IMR-90 (cell line): ENCODE measurements at regions not wholly inside any gene's neighbourhood (a gene's known extent, or its start where the extent isn't known, plus 50 kb on each side); places are given as distances from the start of the nearest gene placed in this dataset.

Experiments
- ATAC-seq: fragments of 200-7000 bp; cut with Tn5 transposase; 2 replicates; pipeline ENCODE4 v1.9.1; 2020; ENCODE audit warnings: low read depth, mild to moderate bottlenecking, moderate library complexity
- BruUV-seq: library from RNA; stranded (reverse); fragments of 400-500 nt; replicated peaks from 2 replicates; lab custom pipeline; 2021; lab: Mats Ljungman, UMichigan
- CTCF ChIA-PET: fragments of 300-600 bp; formaldehyde crosslinking; extraction: SDS; loops from one replicate; lab custom pipeline; 2021; ENCODE audit warnings: antibody characterized with exemption; lab: Yijun Ruan, JAX
- POLR2A ChIA-PET: fragments of 300-600 bp; sonication (Branson Sonifier 250); formaldehyde crosslinking; loops from one replicate; lab custom pipeline; 2022; ENCODE audit warnings: antibody characterized with exemption; ENCODE audit not compliant: unreplicated experiment; lab: Charles Lee
- DNase-seq: peaks from one replicate; pipeline ENCODE4 v3.0.0; 2013
- H2AFZ ChIP-seq: replicated peaks from 2 replicates; pipeline ENCODE3; 2013; ENCODE audit warnings: low read length, mild to moderate bottlenecking; ENCODE audit not compliant: poor library complexity
- H2AK5ac ChIP-seq: 2 replicates; pipeline ENCODE4 v1.6.1; 2013; ENCODE audit warnings: low read depth, low read length, inconsistent platforms
- H2AK9ac ChIP-seq: replicated peaks from 2 replicates; pipeline ENCODE3; 2013; ENCODE audit warnings: mild to moderate bottlenecking, low read depth, low read length, moderate library complexity; ENCODE audit not compliant: poor library complexity
- H2BK120ac ChIP-seq: 2 replicates; pipeline ENCODE4 v1.6.1; 2013; ENCODE audit warnings: low read depth, low read length, inconsistent platforms
- H2BK15ac ChIP-seq: 3 replicates; pipeline ENCODE4 v1.6.1; 2013; ENCODE audit warnings: low read depth, low read length, inconsistent platforms
- H2BK20ac ChIP-seq: 2 replicates; pipeline ENCODE4 v1.6.1; 2013; ENCODE audit warnings: low read depth, mild to moderate bottlenecking, inconsistent platforms, low read length, moderate library complexity
- H2BK5ac ChIP-seq: 2 replicates; pipeline ENCODE4 v1.6.1; 2013; ENCODE audit warnings: mild to moderate bottlenecking, low read depth, low read length, inconsistent platforms; ENCODE audit not compliant: poor library complexity, severe bottlenecking
- H3K14ac ChIP-seq: replicated peaks from 2 replicates; pipeline ENCODE4 v1.6.1; 2013; ENCODE audit warnings: low read depth, low read length, inconsistent platforms
- H3K18ac ChIP-seq: 2 replicates; pipeline ENCODE4 v1.6.1; 2013; ENCODE audit warnings: low read depth, low read length, control low read depth
- H3K23ac ChIP-seq: 2 replicates; pipeline ENCODE4 v1.6.1; 2013; ENCODE audit warnings: low read depth, low read length, inconsistent platforms
- H3K27ac ChIP-seq: 2 replicates; pipeline ENCODE4 v1.5.1; 2013; ENCODE audit warnings: mild to moderate bottlenecking, control low read depth, low read length; ENCODE audit not compliant: insufficient read depth
- H3K27me3 ChIP-seq: 2 replicates; pipeline ENCODE4 v1.6.1; 2013; ENCODE audit warnings: low read length; ENCODE audit not compliant: control insufficient read depth, insufficient read depth
- H3K36me3 ChIP-seq: 2 replicates; pipeline ENCODE4 v1.6.1; 2013; ENCODE audit warnings: low read length, mixed read lengths; ENCODE audit not compliant: control insufficient read depth, insufficient read depth
- H3K4ac ChIP-seq: 2 replicates; pipeline ENCODE4 v1.6.1; 2013; ENCODE audit warnings: low read depth, low read length, inconsistent platforms
- H3K4me1 ChIP-seq: 2 replicates; pipeline ENCODE4 v1.6.1; 2013; ENCODE audit warnings: low read length, mixed read lengths; ENCODE audit not compliant: control insufficient read depth, insufficient read depth
- H3K4me2 ChIP-seq: 2 replicates; pipeline ENCODE4 v1.6.1; 2013; ENCODE audit warnings: low read depth, mild to moderate bottlenecking, control low read depth, low read length, moderate library complexity
- H3K4me3 ChIP-seq: 2 replicates; pipeline ENCODE4 v1.5.1; 2013; ENCODE audit warnings: low read depth, mild to moderate bottlenecking, control low read depth, low read length, moderate library complexity; ENCODE audit not compliant: insufficient read depth
- H3K56ac ChIP-seq: 2 replicates; pipeline ENCODE4 v1.6.1; 2013; ENCODE audit warnings: low read length, inconsistent platforms; ENCODE audit not compliant: insufficient read depth; ENCODE audit errors: extremely low read depth
- H3K79me1 ChIP-seq, 2 experiments: 2 replicates each; pipeline ENCODE4 v1.6.1; 2013; ENCODE audit warnings: low read length in 2 of 2, inconsistent platforms in 1 of 2, low read depth in 1 of 2
- H3K9ac ChIP-seq: 2 replicates; pipeline ENCODE4 v1.6.1; 2013; ENCODE audit warnings: low read depth, low read length, control low read depth
- H3K9me1 ChIP-seq: 2 replicates; pipeline ENCODE4 v1.6.1; 2013; ENCODE audit warnings: low read length, inconsistent platforms; ENCODE audit not compliant: insufficient read depth
- H3K9me3 ChIP-seq: 2 replicates; pipeline ENCODE4 v1.6.1; 2013; ENCODE audit warnings: low read length; ENCODE audit not compliant: control insufficient read depth, insufficient read depth
- H4K20me1 ChIP-seq: 2 replicates; pipeline ENCODE4 v1.6.1; 2013; ENCODE audit warnings: low read length, inconsistent platforms; ENCODE audit not compliant: insufficient read depth
- H4K5ac ChIP-seq: 2 replicates; pipeline ENCODE4 v1.6.1; 2013; ENCODE audit warnings: mild to moderate bottlenecking, low read depth, low read length, control low read depth
- H4K8ac ChIP-seq, 2 experiments: 2 replicates each; pipeline ENCODE4 v1.6.1; 2013; ENCODE audit warnings: low read depth in 2 of 2, low read length in 2 of 2, control low read depth in 1 of 2, inconsistent platforms in 1 of 2
- H4K91ac ChIP-seq: 2 replicates; pipeline ENCODE4 v1.6.1; 2013; ENCODE audit warnings: low read depth, low read length, inconsistent platforms; ENCODE audit not compliant: insufficient read depth
- BHLHE40 ChIP-seq: fragments of 150-350 bp; IDR thresholded peaks from 2 replicates; pipeline ENCODE4 v1.6.1; 2016; ENCODE audit warnings: mild to moderate bottlenecking, low read depth, low read length
- CHD1 ChIP-seq: IDR thresholded peaks from 2 replicates; pipeline ENCODE4 v1.6.1; 2012; ENCODE audit warnings: low read depth, low read length, improper control_type of control experiment
- MAFK ChIP-seq: IDR thresholded peaks from 2 replicates; pipeline ENCODE4 v1.6.1; 2012; ENCODE audit warnings: low read depth, low read length, improper control_type of control experiment
- MAZ ChIP-seq: IDR thresholded peaks from 2 replicates; pipeline ENCODE4 v1.6.1; 2012; ENCODE audit warnings: low read depth, mild to moderate bottlenecking, low read length, improper control_type of control experiment, moderate library complexity, borderline replicate concordance
- MXI1 ChIP-seq: IDR thresholded peaks from 2 replicates; pipeline ENCODE4 v1.6.1; 2012; ENCODE audit warnings: low read depth, mild to moderate bottlenecking, low read length, moderate library complexity, borderline replicate concordance
- NFE2L2 ChIP-seq: fragments of 150-350 bp; IDR thresholded peaks from 2 replicates; pipeline ENCODE4 v1.6.1; 2016; ENCODE audit warnings: low read depth, mild to moderate bottlenecking, low read length
- RAD21 ChIP-seq: IDR thresholded peaks from 2 replicates; pipeline ENCODE4 v1.6.1; 2012; ENCODE audit warnings: low read length, improper control_type of control experiment
- RCOR1 ChIP-seq: IDR thresholded peaks from 2 replicates; pipeline ENCODE4 v1.6.1; 2012; ENCODE audit warnings: mild to moderate bottlenecking, low read length, improper control_type of control experiment; ENCODE audit not compliant: insufficient replicate concordance
- RFX5 ChIP-seq: IDR thresholded peaks from 2 replicates; pipeline ENCODE4 v1.8.0; 2012; ENCODE audit warnings: low read depth, mild to moderate bottlenecking, low read length, moderate library complexity
- SMC3 ChIP-seq: fragments of 150-350 bp; IDR thresholded peaks from 2 replicates; pipeline ENCODE4 v1.6.1; 2016; ENCODE audit warnings: low read depth, mild to moderate bottlenecking, antibody characterized with exemption, low read length, moderate library complexity
- WGBS, 2 experiments: methylation state at CpG; one replicate each; pipeline versions ENCODE4 v1.1.5 to v1.1.7; 2013; ENCODE audit warnings: missing lambda C conversion rate in 2 of 2; ENCODE audit not compliant: insufficient read length in 1 of 2; ENCODE audit errors: extremely low coverage in 2 of 2; 5-methylcytosine and 5-hydroxymethylcytosine counted together
- dilution Hi-C: fragments of 300-500 bp; cut with HindIII; formaldehyde crosslinking; loops from one replicate; pipeline ENCODE4 v1.14.3; 2018; ENCODE audit warnings: low sequenced_read_pairs; ENCODE audit not compliant: unreplicated experiment
- in situ Hi-C: fragments of 300-500 bp; cut with MboI; formaldehyde crosslinking; loops from 3 replicates; pipeline ENCODE4 v1.14.3; 2019; ENCODE audit warnings: low sequenced_read_pairs, inconsistent platforms, mixed read lengths
- intact Hi-C: fragments of 100-400 bp; cut with micrococcal nuclease; formaldehyde crosslinking; loops from 2 replicates; pipeline ENCODE4 v1.10.0; 2022
- TF ChIP-seq, protein P1 (sequence below): fragments of 150-350 bp; IDR thresholded peaks from 2 replicates; pipeline ENCODE4 v1.6.1; 2017; ENCODE audit warnings: mild to moderate bottlenecking, antibody characterized with exemption, low read length, low read depth
- TF ChIP-seq, protein P2 (sequence below): conservative IDR thresholded peaks from 2 replicates; pipeline ENCODE4 v1.5.1; 2012; ENCODE audit warnings: mild to moderate bottlenecking, low read depth, low read length, improper control_type of control experiment

DNA sequence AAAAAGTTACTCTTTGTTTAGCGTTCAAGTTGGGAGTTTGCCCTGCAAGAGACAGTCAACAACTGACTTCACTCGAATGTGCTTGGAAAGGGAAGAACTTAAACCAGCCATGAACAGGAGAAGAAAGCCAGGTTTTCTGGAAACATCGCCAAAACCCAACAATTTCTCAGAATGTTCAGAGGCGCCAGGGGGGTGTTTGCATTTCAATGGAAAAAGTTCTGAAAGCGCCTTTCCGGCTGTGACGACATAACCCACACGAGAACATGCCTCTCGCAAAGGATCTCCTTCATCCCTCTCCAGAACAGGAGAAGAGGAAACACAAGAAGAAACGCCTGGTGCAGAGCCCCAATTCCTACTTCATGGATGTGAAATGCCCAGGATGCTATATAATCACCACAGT lies 78.1 kb upstream of the ADGRA3 start:
- Histone ChIP-seq H3K27me3 (no peaks in the 10 kb centered on the region), H3K27ac (no peak overlapping the region), H3K23ac (no peak overlapping the region), H3K56ac (no peak overlapping the region), H3K14ac (no peak overlapping the region), H2AK5ac (no peak overlapping the region), H3K4me1 (no peaks in the 10 kb centered on the region), H2AFZ (no peak overlapping the region), H4K5ac (no peak overlapping the region), H2BK15ac (no peak overlapping the region), H3K18ac (no peak overlapping the region), H3K9ac (no peak overlapping the region), H3K9me1 (no peaks in the 10 kb centered on the region), H4K20me1 (no peaks in the 10 kb centered on the region), H3K36me3 (no peaks in the 10 kb centered on the region), H2BK120ac (no peak overlapping the region), H2BK20ac (no peak overlapping the region), H3K4ac (no peak overlapping the region), H3K4me3 (no peak overlapping the region), H3K9me3 (no peaks in the 10 kb centered on the region), H2BK5ac (no peak overlapping the region), H3K4me2 (no peak overlapping the region), H4K8ac (no peak overlapping the region), H2AK9ac (no peak overlapping the region), H3K79me1 (no peaks in the 10 kb centered on the region), H4K91ac (no peak overlapping the region)
- intact Hi-C loops: no loop called here
- CTCF ChIA-PET: no interaction called here
- TF ChIP-seq RCOR1 (no peak), BHLHE40 (no peak), SMC3 (no peak), MXI1 (no peak), RFX5 (no peak), MAZ (no peak), RAD21 (no peak), NFE2L2 (no peak), CHD1 (no peak), MAFK (no peak)
- TF ChIP-seq, protein P1, sequence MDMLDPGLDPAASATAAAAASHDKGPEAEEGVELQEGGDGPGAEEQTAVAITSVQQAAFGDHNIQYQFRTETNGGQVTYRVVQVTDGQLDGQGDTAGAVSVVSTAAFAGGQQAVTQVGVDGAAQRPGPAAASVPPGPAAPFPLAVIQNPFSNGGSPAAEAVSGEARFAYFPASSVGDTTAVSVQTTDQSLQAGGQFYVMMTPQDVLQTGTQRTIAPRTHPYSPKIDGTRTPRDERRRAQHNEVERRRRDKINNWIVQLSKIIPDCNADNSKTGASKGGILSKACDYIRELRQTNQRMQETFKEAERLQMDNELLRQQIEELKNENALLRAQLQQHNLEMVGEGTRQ: no peak
- TF ChIP-seq, protein P2, sequence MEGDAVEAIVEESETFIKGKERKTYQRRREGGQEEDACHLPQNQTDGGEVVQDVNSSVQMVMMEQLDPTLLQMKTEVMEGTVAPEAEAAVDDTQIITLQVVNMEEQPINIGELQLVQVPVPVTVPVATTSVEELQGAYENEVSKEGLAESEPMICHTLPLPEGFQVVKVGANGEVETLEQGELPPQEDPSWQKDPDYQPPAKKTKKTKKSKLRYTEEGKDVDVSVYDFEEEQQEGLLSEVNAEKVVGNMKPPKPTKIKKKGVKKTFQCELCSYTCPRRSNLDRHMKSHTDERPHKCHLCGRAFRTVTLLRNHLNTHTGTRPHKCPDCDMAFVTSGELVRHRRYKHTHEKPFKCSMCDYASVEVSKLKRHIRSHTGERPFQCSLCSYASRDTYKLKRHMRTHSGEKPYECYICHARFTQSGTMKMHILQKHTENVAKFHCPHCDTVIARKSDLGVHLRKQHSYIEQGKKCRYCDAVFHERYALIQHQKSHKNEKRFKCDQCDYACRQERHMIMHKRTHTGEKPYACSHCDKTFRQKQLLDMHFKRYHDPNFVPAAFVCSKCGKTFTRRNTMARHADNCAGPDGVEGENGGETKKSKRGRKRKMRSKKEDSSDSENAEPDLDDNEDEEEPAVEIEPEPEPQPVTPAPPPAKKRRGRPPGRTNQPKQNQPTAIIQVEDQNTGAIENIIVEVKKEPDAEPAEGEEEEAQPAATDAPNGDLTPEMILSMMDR: no peak
- no TSS peak for BruUV-seq
- POLR2A ChIA-PET: no interaction called here
- ATAC-seq: no peak
- no peak for DNase-seq
- dilution Hi-C loops: no loop called here
- 87% methylated on average over 3 of the region's 10 CpGs; no CpG with 5 or more reads in 1 of the 2 experiments for WGBS, 2 experiments
- in situ Hi-C loops: no loop called here
